ENCODE measurements at regions not wholly inside any gene's neighbourhood (a gene's known extent, or its start where the extent isn't known, plus 50 kb on each side); places are given as distances from the start of the nearest gene placed in this dataset.

DNA sequence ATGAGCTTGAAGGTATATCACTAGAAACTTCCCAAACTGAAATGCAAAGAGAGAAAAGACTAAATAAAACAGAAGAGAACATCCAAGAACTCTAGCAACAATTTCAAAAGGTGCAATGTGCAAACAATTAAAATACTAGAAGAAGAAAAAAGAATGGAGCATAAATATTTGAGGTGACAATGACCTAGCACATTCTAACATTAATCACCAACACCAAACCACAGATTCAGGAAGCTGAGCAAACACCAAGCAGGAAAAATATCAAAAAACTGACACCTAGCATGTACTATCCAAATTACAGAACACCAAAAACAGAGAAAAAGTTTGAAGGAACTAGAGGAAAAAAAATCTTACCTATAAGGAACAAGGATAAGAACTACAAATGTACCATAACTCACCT is 460.8 kb downstream of the IRS1 start:
- no peak overlapping the region for H3K27ac ChIP-seq (ENCODE audit: low read depth, low read length)

DNA sequence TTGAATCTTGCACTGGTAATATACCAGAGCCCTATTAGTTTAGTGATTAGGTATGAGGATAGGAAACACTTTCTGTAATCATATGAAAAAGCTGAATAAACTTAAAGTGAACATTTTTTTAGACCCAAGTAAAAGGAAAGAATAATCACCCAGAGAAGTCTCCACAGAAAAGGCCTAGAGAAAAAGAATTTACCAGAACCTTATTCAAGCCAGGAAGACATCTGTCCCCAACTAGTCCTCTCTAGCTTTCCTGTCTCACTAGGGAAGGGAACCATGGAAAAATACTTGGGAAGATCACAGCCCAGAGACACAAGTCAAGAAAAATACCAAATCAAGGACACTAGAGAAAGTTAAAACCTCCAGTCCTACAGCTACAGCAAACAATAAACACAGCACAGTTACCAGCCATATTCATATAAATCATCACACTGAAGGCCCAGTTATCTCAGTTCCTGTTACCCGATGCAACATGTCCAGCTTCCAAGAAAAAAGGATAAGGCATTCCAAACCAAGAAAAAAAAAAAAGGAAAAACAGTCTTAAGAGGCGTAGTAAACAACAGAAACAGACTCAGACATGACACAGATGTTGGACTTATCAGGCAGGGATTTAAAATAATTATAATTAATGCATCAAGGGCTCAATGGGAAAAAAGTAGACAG is 461.5 kb downstream of the IRS1 start:
- WGBS, 3 donors, result 32 to 46% (median 41%) methylated on average over 2 of the region's 2 CpGs
- H3K27ac ChIP-seq (ENCODE audit: low read depth, low read length), result no peak overlapping the region

DNA sequence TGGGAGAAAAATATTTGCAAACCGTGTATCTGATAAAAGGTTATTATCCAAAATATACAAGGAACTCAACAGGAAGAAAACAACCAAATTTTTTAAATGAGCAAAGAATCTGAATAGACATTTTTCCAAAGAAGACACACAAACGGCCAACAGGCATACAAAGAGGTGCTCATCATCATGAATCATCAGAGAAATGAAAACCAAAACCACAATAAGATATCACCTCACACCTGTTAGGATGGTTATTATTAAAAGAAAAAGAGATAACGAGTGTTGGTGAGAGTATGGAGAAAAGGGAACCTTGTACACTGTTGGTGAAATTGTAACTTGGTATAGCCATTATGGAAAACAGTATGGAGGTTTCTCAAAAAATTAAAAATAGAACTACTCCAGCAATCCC is 463.3 kb downstream of the IRS1 start:
- no peak overlapping the region for H3K27ac ChIP-seq (ENCODE audit: low read depth, low read length)
- WGBS, 3 donors, result 75 to 84% (median 83%) methylated on average over 3 of the region's 3 CpGs

DNA sequence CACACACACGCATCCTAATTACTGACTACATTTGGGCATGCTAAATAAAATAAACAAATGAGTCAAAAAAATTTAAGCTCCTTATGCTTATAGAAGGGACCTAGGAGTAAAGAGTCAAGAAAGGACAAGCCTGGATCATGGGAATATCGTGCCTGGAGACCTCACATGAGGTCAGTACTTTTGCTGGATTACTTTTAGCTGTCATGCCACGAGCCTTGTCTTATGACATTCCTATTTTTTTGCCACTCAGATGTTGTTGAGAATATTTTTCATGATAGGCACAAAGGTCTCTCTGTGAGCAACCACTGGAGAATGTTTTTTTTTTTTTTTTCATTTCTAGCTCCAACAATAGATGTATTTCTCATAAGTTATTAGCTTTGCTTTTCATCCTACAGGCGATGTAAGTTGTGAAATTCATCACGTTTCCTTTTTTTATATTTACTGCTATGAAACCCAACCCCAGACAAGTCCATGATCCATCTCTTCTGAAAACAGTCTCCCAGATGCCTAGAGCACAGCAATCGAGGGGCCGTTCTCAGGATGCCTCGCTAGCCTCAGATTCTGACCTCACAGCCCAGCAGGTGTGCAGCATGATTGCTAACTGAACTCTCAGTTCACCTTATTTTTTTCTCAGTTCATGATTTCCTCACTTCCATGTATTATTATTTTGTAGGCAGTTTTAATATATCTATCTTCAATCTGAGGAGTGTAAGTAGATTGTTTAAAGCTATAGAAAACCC is 464.5 kb downstream of the IRS1 start:
- no peak overlapping the region for H3K27ac ChIP-seq (ENCODE audit: low read depth, low read length)
- WGBS, 3 donors, result 78 to 83% (median 79%) methylated on average over 8 of the region's 8 CpGs

DNA sequence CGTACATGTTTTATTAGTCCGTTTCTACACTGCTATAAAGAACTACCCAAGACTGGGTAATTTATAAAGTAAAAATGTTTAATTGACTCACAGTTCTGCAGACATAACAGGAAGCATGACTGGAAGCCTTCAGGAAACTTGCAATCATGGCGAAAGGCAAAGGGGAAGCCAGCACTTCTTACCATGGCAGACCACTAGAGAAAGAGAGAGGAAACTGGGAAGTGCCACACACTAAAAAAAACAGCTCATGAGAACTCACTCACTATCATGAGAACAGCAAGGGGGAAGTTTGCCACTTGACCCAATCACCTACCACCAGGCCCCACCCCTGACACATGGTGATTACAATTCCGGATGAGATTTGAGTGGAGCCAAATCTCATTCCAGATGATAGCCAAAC is 466.2 kb downstream of the IRS1 start:
- 58 to 89% (median 61%) methylated on average over 4 of the region's 4 CpGs for WGBS, 3 donors
- H3K27ac ChIP-seq (ENCODE audit: low read depth, low read length), result no peak overlapping the region

DNA sequence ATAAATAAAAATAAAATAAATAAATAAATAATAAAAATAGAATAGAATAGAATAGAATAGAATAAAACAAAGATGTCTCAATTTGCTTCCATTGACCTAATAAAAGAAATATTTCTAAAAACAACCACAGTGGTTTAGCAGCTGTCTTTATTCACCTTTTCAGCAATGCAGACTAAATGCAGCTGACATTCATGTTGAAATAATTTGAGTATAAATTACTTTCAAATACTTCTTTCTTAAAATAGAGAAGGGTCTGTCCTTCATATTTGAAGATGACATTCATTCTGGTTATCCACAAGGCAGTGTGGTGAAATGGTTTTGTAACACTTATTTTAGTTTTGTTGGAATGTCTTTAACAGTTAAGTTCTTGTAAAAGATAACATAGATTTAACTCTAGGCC is 469.4 kb downstream of the IRS1 start:
- H3K27ac ChIP-seq (ENCODE audit: low read depth, low read length), result no peak overlapping the region

DNA sequence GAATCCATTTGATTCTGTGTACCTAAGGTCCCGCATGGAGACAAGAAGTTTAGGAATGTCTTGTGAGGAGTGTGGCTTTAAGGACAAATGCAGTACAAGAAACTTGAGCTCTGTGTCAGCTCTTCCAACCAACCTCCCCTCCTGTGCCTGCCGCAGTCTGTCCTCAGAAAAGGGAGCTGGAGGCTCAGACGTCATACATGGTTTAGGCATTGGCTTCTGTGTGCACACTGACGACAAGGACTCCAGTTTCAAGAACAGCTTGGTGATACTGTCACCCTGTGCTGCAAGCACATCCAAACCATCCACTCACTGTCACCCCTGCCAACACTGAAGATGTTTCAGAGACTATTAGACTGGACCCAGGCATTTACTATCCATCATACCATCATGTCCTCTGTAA is 470.4 kb downstream of the IRS1 start:
- WGBS, 3 donors, result 57 to 95% (median 83%) methylated on average over 4 of the region's 4 CpGs
- H3K27ac ChIP-seq (ENCODE audit: low read depth, low read length), result no peak overlapping the region

DNA sequence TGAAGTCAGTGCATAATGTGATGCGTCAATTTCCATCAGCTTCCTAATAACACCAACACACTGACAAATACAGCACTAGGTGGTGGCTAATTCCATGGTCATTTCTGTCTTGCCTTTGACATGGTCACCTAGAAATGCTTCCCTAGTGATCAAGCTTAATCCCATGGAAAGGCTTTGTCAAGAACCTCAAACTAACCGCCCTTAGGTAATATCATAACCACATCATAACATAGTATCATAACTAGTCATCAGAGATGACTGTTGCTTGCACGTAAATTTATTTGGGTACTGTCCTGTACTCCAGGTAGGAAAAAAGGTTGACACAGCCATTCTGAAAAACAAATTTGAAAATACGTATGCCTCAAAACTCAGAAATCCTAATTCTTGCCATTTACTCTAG is 471.8 kb downstream of the IRS1 start:
- WGBS, 3 donors, result 92 to 94% (median 94%) methylated on average over 4 of the region's 4 CpGs

DNA sequence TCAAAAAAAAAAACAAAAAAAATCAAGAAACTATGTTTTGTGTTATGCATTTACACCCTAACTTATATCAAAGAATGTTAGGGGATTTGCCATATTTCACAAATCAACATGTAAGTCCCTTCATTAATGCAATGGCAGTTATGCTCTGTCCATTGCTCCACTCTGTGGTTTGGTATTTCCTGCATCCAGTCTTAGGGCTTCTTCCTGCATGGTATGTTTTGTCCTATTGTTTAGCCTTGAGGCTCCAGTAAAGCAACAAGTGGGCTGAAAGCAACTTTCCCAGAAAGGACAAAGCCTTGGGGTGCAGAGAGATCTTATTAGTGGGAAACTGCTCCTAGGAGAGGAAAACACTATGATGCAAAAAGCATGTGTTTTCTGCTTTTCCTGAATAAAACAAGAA is 474.1 kb downstream of the IRS1 start:
- H3K27ac ChIP-seq (ENCODE audit: low read depth, low read length), result no peak overlapping the region

More for the DNA sequence above, 471.8 kb downstream of the IRS1 start:
- no peak overlapping the region for H3K27ac ChIP-seq (ENCODE audit: low read depth, low read length)

DNA sequence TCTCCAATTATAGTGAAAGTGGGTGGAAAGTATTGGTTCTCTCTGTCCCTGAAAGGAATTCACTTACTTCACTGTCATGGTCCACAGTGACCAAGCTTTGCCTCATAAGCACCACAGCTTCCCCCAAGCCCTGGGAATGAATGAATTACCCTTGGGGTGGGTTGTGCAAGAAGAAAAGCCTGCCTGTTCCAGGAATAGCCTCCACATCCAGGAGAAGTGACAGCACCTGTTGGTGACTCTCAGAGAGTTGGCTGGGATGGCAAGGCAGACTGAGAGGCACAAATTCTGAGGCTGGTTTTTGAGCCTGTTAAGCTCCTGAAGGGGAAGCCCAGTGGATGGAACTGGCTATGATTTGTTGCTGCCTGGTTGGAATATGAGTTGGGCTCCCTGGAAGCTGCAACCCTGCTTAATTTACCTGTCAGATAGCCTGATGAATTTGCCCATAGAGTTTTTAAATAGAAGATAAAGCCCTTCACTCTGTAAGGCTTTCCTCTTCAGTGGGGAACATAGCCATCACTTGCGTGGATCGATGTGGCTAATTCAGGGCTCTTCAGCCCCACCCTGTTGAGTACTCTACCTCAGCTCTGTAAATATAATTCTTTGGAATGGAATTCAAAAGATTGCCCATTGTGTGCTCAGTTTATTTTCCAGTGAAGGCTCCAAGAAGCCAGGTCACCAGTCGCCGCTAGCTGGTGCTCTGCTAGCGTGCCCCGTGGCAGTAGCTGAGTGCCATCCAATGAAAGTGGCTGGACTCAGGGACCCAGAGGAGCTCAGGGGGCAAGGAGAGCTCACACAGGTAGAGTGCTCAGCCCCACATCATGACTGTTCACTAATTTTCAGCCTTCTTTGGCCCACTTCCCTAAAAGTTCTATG is 479.3 kb downstream of the IRS1 start:
- WGBS, 3 donors, result 89 to 94% (median 92%) methylated on average over 6 of the region's 6 CpGs
- H3K27ac ChIP-seq (ENCODE audit: low read depth, low read length), result no peak overlapping the region

DNA sequence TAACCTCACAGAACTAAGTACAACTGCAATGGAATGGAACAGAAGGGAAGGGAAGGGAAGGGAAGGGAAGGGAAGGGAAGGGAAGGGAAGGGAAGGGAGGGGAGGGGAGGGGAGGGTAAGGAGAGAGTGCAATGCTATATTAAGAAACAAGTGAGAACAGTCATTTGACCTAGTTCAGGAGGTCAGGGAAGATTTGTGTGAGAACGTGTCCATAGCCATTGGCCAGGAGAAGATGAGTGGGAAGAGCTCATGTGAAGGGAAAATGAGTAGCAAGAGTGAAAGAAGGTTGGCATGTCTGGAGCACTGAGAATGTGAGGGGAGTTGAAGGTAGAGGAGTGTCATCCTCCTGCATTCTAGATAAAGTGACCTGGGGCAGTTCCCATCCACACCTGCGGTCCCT is 481.6 kb downstream of the IRS1 start:
- no peak overlapping the region for H3K27ac ChIP-seq (ENCODE audit: low read depth, low read length)
- 85 to 92% (median 86%) methylated on average over 2 of the region's 2 CpGs for WGBS, 3 donors

DNA sequence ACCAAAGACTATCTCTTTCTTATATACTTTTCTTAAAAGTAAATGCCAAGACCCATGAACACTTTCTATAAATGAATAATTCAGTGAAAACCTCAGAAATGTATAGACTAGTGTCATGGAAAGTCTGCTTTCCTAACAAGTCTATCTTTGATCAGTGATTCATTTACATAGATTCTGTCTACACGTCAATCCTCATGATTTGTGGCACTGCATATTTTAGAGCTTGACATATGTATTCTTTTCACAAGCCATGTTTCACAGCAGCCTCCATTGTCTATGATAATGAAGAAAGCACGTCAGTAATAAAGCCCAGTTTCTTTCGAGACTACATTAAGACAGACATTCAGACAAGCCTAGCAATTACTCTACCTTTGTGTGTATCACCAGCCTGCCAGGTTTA is 486.6 kb downstream of the IRS1 start:
- 84 to 88% (median 86%) methylated on average over 3 of the region's 3 CpGs for WGBS, 3 donors

DNA sequence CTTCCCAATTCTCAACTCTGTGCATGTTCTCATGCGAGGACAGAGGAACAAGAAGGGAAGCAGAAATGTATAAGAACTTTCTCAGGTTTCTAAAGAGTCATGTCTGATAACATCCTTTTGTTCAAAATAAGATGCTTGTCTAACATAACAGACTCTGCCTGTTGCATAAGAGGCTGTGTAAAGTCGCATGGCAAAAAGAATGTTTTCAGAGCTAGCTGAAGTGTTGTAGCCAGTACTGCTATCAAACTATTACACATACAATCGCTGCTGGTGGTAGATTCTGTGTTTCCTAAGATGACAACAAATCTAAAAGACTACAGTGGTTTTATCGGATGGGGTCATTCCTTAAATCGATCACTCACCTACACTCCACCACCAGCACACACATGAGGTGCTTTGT is 487.5 kb downstream of the IRS1 start:
- 84 to 92% (median 91%) methylated on average over 5 of the region's 5 CpGs for WGBS, 3 donors
- no peak overlapping the region for H3K27ac ChIP-seq (ENCODE audit: low read depth, low read length)

More for the DNA sequence above, 486.6 kb downstream of the IRS1 start:
- H3K27ac ChIP-seq (ENCODE audit: low read depth, low read length), result no peak overlapping the region

DNA sequence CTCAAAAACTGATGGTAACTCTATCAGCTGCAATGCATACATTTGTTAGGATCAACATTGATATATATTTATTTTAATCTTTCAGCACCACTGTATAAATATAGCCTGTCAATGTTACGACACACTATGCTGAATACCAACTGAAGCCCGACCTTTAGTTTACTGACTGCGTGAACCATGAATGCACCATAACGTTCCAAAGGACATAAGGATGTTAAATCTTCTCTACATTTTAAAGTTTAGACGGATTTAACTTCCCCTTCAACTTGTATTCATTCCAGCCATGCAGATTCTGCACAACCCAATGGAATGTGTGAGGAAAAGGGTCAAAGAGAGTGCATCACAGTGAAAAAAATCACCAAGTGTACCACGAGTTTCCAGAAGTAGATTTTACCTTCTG is 489.5 kb downstream of the IRS1 start:
- 58 to 67% (median 66%) methylated on average over 6 of the region's 6 CpGs for WGBS, 3 donors
- no peak overlapping the region for H3K27ac ChIP-seq (ENCODE audit: low read depth, low read length)

DNA sequence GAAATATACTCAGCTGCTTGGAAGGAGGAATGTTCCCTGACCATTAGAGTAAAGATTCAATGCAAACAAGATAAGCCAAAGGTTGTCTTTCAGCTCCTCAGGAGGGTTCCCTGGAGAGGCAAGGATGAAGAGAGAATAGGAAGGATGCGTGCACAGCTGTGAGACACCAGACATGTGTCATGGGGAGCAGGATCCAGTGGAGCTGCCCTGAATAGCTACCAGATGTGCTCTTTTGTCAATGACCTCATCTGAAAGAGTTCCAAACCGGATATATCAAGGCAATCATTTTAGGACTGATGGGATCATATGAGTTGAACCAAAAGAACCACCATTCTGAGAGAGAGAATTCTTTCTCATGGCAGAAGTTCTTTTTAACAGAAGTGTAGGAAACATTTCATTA is 490.6 kb downstream of the IRS1 start:
- WGBS, 3 donors, result 55 to 73% (median 71%) methylated on average over 2 of the region's 2 CpGs
- H3K27ac ChIP-seq (ENCODE audit: low read depth, low read length), result no peak overlapping the region

DNA sequence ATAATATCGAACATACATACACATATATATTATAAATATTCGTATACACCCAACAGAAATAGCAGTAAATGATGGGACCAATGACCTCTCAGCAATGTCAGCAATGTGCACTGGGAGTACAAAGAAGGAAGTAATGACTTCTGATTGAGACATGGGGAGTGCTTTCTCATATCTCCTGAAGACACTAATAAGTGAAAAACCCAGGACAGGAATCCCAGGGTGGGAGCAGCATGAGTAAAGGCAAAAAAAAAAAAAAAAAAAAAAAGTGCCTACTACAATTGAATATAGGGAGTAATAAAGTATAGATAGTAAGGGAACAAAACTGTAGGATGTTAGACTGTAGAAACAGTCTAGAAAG is 491.3 kb downstream of the IRS1 start:
- 87 to 95% (median 89%) methylated on average over 2 of the region's 2 CpGs for WGBS, 3 donors
- no peak overlapping the region for H3K27ac ChIP-seq (ENCODE audit: low read depth, low read length)

DNA sequence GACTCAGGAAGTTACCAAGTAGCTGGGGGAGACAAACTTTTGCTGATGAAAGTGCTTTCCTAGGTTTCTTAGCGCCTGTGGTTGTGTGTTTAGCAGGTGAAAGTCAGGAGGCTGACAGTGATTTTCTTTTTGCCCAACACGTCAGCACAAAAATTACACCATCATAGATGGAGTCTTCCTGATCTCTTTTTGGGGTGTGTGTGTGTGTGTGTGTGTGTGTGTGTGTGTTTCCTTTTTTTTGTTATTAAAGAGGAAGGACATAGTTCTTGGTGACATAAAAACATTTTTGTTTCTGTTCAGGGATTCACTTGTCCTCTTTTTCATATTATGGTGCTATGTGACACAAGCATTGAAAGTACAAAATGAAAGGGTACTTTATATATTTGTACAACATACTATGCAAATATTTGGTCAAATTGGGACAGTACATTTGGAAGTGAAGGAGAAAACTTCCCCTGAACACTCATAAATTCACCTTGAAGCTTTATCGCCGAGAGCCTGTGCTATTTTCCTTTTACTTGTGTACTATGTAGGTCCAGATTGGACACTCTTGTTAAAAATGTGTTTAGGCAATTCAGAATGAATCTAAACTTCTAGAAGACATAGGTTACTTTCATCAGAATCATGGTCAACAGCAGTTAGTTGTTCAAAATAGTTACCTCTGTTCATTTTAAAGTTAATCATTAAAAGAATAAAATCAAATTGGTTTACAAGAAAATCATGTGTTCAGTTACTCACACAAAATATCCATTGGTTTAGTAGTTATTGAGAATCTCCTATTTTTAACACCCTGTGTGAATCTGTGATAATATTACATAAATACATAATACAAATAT is 491.9 kb downstream of the IRS1 start:
- H3K27ac ChIP-seq (ENCODE audit: low read depth, low read length), result no peak overlapping the region
- 56 to 78% (median 76%) methylated on average over 4 of the region's 4 CpGs for WGBS, 3 donors

DNA sequence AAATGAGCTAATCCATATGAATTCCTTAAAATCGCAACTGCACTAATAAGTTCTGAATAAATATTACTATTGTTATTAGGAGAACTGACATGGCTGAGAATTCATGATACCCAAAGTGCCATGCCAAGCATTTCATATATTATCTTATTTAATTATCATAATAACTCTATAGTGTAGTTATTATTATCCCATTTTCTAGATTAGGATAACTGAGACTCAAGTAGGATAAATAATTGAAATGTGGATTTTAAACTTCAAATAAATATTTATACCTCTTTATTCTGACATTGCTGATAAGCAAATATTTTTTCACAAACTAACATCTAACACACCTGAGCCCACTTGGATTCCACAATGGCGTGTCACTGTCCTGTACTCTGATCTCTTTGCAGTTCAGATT is 492.7 kb downstream of the IRS1 start:
- no peak overlapping the region for H3K27ac ChIP-seq (ENCODE audit: low read depth, low read length)
- 94 to 97% (median 96%) methylated on average over 2 of the region's 2 CpGs for WGBS, 3 donors

DNA sequence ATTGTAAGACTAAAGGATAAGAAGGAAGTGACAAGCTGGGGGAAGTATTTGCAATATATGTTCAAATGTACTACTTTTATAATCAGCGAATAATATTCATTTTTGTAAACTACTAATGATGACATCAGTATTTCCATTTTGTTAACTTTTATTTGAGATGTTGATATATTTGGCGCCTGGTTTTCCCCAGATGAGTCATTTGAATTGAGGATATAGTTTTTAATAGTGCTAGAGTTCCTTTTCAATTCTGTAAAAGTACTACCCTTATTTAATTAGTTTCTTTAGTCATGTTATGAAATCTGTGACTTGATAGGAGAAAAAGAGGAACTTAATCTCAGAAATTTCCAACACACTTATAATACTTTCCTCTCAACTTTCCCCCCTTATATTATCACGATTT is 495.3 kb downstream of the IRS1 start:
- no peak overlapping the region for H3K27ac ChIP-seq (ENCODE audit: low read depth, low read length)
- 76 to 89% (median 77%) methylated on average over 3 of the region's 3 CpGs for WGBS, 3 donors

Data from adipose tissue (tissue), 3 donors.